ENCODE measurements at regions not wholly inside any gene's neighbourhood (a gene's known extent, or its start where the extent isn't known, plus 50 kb on each side); places are given as distances from the start of the nearest gene placed in this dataset.

- Histone ChIP-seq H3K4me1 (ENCODE audit: control insufficient read depth, extremely low read depth, insufficient read depth, low read length) (no peaks in the 10 kb centered on the region), H3K79me2 (ENCODE audit: control insufficient read depth, insufficient read depth, low read length) (no peaks in the 10 kb centered on the region), H4K20me1 (replicated peaks; ENCODE audit: control insufficient read depth, extremely low read depth, insufficient read depth, low read length) (no peaks in the 10 kb centered on the region), H3K36me3 (ENCODE audit: control insufficient read depth in 2 of 2, extremely low read depth in 1 of 2, insufficient read depth in 2 of 2, low read length in 2 of 2) (no peaks in the 10 kb centered on the region), H3K4me2 (ENCODE audit: insufficient read depth, low read length) (no peak overlapping the region), H3K9me3 (replicated peaks; ENCODE audit: control insufficient read depth, insufficient read depth, low read length) (no peaks in the 10 kb centered on the region), H3K4me3 (replicated peaks in 1 of 3; ENCODE audit: insufficient read depth in 1 of 3, low read depth in 1 of 3, low read length in 3 of 3) (no peak overlapping the region), H3K9me1 (replicated peaks; ENCODE audit: control insufficient read depth, extremely low read depth, insufficient read depth, low read length) (no peaks in the 10 kb centered on the region), H3K9ac (replicated peaks; ENCODE audit: extremely low read depth, insufficient read depth, low read length) (no peak overlapping the region), H3K27ac (ENCODE audit: insufficient read depth, low read depth, low read length) (no peak overlapping the region), H2AFZ (ENCODE audit: low read depth, low read length) (no peak overlapping the region), H3K27me3 (ENCODE audit: control insufficient read depth in 2 of 2, insufficient read depth in 2 of 2, low read length in 2 of 2) (no peaks in the 10 kb centered on the region)
- BruUV-seq (replicated peaks) = no TSS peak
- dilution Hi-C loops (cut with MboI; ENCODE audit: extremely low pct_ligation_motif_present, low sequenced_read_pairs) = no loop called here
- FAIRE-seq (no peak), DNase-seq (ENCODE audit: low read depth, low spot score) (no peak)
- CTCF ChIA-PET = no interaction called here
- POLR2A ChIA-PET = no interaction called here
- TF ChIP-seq MAX (IDR thresholded peaks at IDR 0.05; ENCODE audit: insufficient read depth, insufficient read length) (no peak), GATA2 (IDR thresholded peaks at IDR 0.05; ENCODE audit: insufficient read depth, insufficient read length, low read depth, low read length) (no peak), CTCF (IDR thresholded peaks at IDR 0.05; ENCODE audit: extremely low read depth in 1 of 2, insufficient read depth in 1 of 2, low read depth in 1 of 2, low read length in 2 of 2) (no peak), POLR2AphosphoS5 (IDR thresholded peaks at IDR 0.05; ENCODE audit: insufficient read depth, low read depth, low read length) (no peak), EZH2 (IDR thresholded peaks at IDR 0.05; ENCODE audit: borderline replicate concordance, low read depth, low read length, severe bottlenecking) (no peak), POLR2A (IDR thresholded peaks at IDR 0.05; ENCODE audit: low read depth, low read length) (no peak), JUN (IDR thresholded peaks at IDR 0.05; ENCODE audit: borderline replicate concordance, insufficient read depth, insufficient read length, low read depth) (no peak), FOS (IDR thresholded peaks at IDR 0.05; ENCODE audit: borderline replicate concordance, insufficient read depth, low read length) (no peak), MYC (IDR thresholded peaks at IDR 0.05; ENCODE audit: low read depth, low read length) (no peak)
- intact Hi-C loops (cut with micrococcal nuclease) = no loop called here
Observed at GRCh38 chr12:125371033-125371432, 305.8 kb downstream of the AACS start.

All from endothelial cell of umbilical vein (primary cell).